K562 (cell line): ENCODE measurements at regions not wholly inside any gene's neighbourhood (a gene's known extent, or its start where the extent isn't known, plus 50 kb on each side); places are given as distances from the start of the nearest gene placed in this dataset.

ENCODE experiments used
- ATAC-seq: fragments of 200-7000 bp; cut with Tn5 transposase; 3 replicates; pipeline ENCODE4 v1.9.1; 2020; ENCODE audit warnings: moderate library complexity
- BruUV-seq: library from RNA; stranded (reverse); fragments of 400-500 nt; replicated peaks from 2 replicates; lab custom pipeline; 2021; lab: Mats Ljungman, UMichigan
- CTCF ChIA-PET: fragments of 300-600 bp; formaldehyde crosslinking; extraction: SDS; loops from one replicate; lab custom pipeline; 2021; ENCODE audit warnings: low intra/inter-chr PET ratio; lab: Yijun Ruan, JAX
- POLR2A ChIA-PET: fragments of 300-600, 350-650 bp; sonication (Branson Sonifier 250); formaldehyde crosslinking; extraction: SDS; loops from one replicate; lab custom pipeline; 2021; ENCODE audit warnings: antibody characterized with exemption, inconsistent platforms; lab: Yijun Ruan, JAX
- DNase-seq, 4 experiments: peaks; one replicate each; pipeline versions ENCODE4 v3.0.0 to v3.0.0-alpha.2; 2011 to 2018; ENCODE audit warnings: low spot score in 3 of 4, mixed read lengths in 3 of 4; ENCODE audit errors: extremely low read depth in 1 of 4
- FAIRE-seq: peaks from 2 replicates; lab custom pipeline; 2011; peaks lifted over from hg19 to GRCh38; lab: Jason Lieb, UNC
- H2AFZ ChIP-seq: 2 replicates; pipeline ENCODE4 v1.6.0; 2011; ENCODE audit warnings: low read depth, low read length, control low read depth, inconsistent platforms
- H3K27ac ChIP-seq: fragments of 200-600 bp; 3 replicates; pipeline ENCODE4 v1.8.0; 2011; ENCODE audit warnings: low read depth, mild to moderate bottlenecking, control low read depth, inconsistent platforms, low read length, moderate library complexity, mixed read lengths; ENCODE audit errors: extremely low read depth
- H3K27me3 ChIP-seq, 2 experiments: fragments of 300-600 bp in 1 of 2; 2 replicates in 1 of 2; 3 replicates in 1 of 2; pipeline versions ENCODE4 v1.6.0 to v1.8.0; 2011; ENCODE audit warnings: inconsistent platforms in 2 of 2, low read length in 2 of 2, mild to moderate bottlenecking in 1 of 2, mixed read lengths in 1 of 2, moderate library complexity in 1 of 2; ENCODE audit not compliant: control insufficient read depth in 2 of 2, insufficient read depth in 2 of 2
- H3K36me3 ChIP-seq: fragments of 300-600 bp; 3 replicates; pipeline ENCODE4 v1.8.0; 2011; ENCODE audit warnings: mild to moderate bottlenecking, low read length, inconsistent platforms; ENCODE audit not compliant: control insufficient read depth, insufficient read depth
- H3K4me1 ChIP-seq, 2 experiments: fragments of 200-600 bp in 1 of 2; replicated peaks in 1 of 2; 2 replicates in 1 of 2; 3 replicates in 1 of 2; pipeline versions ENCODE4 v1.5.1 to v1.8.0; 2011; ENCODE audit warnings: inconsistent platforms in 2 of 2, low read length in 2 of 2, mild to moderate bottlenecking in 1 of 2, mixed read lengths in 1 of 2, moderate library complexity in 1 of 2; ENCODE audit not compliant: control insufficient read depth in 2 of 2, insufficient read depth in 2 of 2
- H3K4me2 ChIP-seq: 2 replicates; pipeline ENCODE4 v1.6.1; 2011; ENCODE audit warnings: low read length, control low read depth, inconsistent platforms, mixed read lengths; ENCODE audit not compliant: insufficient read depth
- H3K4me3 ChIP-seq: fragments of 200-600 bp; sonication (generic), shearing (Covaris generic); 2 replicates; pipeline ENCODE4 v1.5.1; 2016; ENCODE audit warnings: control low read depth, inconsistent platforms
- H3K79me2 ChIP-seq: fragments of 200-600 bp; 3 replicates; pipeline ENCODE4 v1.8.0; 2011; ENCODE audit warnings: low read length, inconsistent platforms; ENCODE audit not compliant: control insufficient read depth, insufficient read depth
- H3K9ac ChIP-seq, 2 experiments: 2 replicates each; pipeline versions ENCODE4 v1.6.0 to v1.6.1; 2011; ENCODE audit warnings: low read depth in 2 of 2, low read length in 2 of 2, control low read depth in 1 of 2, inconsistent platforms in 1 of 2, mild to moderate bottlenecking in 1 of 2, mixed read lengths in 1 of 2; ENCODE audit not compliant: insufficient read depth in 1 of 2
- H3K9me1 ChIP-seq: one replicate; pipeline ENCODE4 v1.6.0; 2011; ENCODE audit warnings: inconsistent platforms, mild to moderate bottlenecking, low read length, moderate library complexity; ENCODE audit not compliant: control insufficient read depth, insufficient read depth
- H3K9me3 ChIP-seq: replicated peaks from 2 replicates; pipeline ENCODE4 v1.5.1; 2011; ENCODE audit warnings: low read depth, low read length, inconsistent platforms; ENCODE audit not compliant: control insufficient read depth, insufficient read depth
- H4K20me1 ChIP-seq: replicated peaks from 2 replicates; pipeline ENCODE4 v1.6.1; 2011; ENCODE audit warnings: low read length, inconsistent platforms, mixed read lengths; ENCODE audit not compliant: control insufficient read depth, insufficient read depth
- GABPB2 ChIP-seq: fragments of 250-450 bp; sonication (Bioruptor Pico); conservative IDR thresholded peaks from 2 replicates; pipeline ENCODE4 v1.5.1; 2021; ENCODE audit warnings: mild to moderate bottlenecking
- RBM25 ChIP-seq: fragments of 200-400 bp; formaldehyde crosslinking; IDR thresholded peaks from 2 replicates; pipeline ENCODE4 v1.6.1; 2018; ENCODE audit warnings: low read length, low read depth, moderate library complexity; ENCODE audit not compliant: severe bottlenecking
- RREB1 ChIP-seq: fragments of 250-450 bp; sonication (Bioruptor Pico); IDR thresholded peaks from 2 replicates; pipeline ENCODE4 v1.4.0; 2020
- THRB ChIP-seq: fragments of 450-650 bp; formaldehyde crosslinking; conservative IDR thresholded peaks from 2 replicates; pipeline ENCODE4 v1.4.0; 2022; ENCODE audit warnings: mild to moderate bottlenecking, missing genetic modification characterization
- ZKSCAN8 ChIP-seq: fragments of 200-800 bp; sonication (Bioruptor generic); IDR thresholded peaks from 2 replicates; pipeline ENCODE4 v1.6.1; 2016; ENCODE audit warnings: missing genetic modification characterization, missing compliant biosample characterization
- ZNF134 ChIP-seq: fragments of 250-450 bp; sonication (Bioruptor Pico); conservative IDR thresholded peaks from 2 replicates; pipeline ENCODE4 v1.4.0; 2020
- ZNF232 ChIP-seq: sonication (generic); formaldehyde crosslinking; IDR thresholded peaks from 2 replicates; pipeline ENCODE4 v1.8.0; 2022; ENCODE audit warnings: mild to moderate bottlenecking, missing genetic modification reagents
- WGBS: fragments of 100-300 bp; shearing (Covaris generic); methylation state at CpG from one replicate; pipeline ENCODE4 v1.1.6; 2016; ENCODE audit warnings: low coverage, mixed read lengths; ENCODE audit not compliant: insufficient coverage; ENCODE audit errors: missing lambda C conversion rate; 5-methylcytosine and 5-hydroxymethylcytosine counted together
- in situ Hi-C: fragments of 300-500 bp; cut with MboI; formaldehyde crosslinking; loops from 4 replicates; pipeline ENCODE4 v1.15.0; 2018; ENCODE audit warnings: inconsistent platforms, mixed read lengths
- intact Hi-C: fragments of 100-400 bp; cut with micrococcal nuclease; formaldehyde crosslinking; loops from 2 replicates; pipeline ENCODE4 v1.14.2; 2022

GRCh38 chr2:234189230-234189629, 138.7 kb downstream of the SPP2 start (continued):
- TF ChIP-seq RREB1 (CRISPR knock-in tag): no peak

GRCh38 chr2:234187646-234188174, 137.2 kb downstream of the SPP2 start:
- no peak for FAIRE-seq
- BruUV-seq: no TSS peak
- WGBS: 0% methylated on average over 2 of the region's 2 CpGs
- TF ChIP-seq ZNF134 (no peak), THRB (CRISPR knock-in tag) (no peak), ZNF232 (CRISPR knock-in tag) (no peak), ZKSCAN8 (CRISPR knock-in tag) (no peak), RBM25 (no peak), GABPB2 (CRISPR knock-in tag) (no peak)
- no peak overlapping the region for H3K4me2 ChIP-seq
- H3K79me2 ChIP-seq: no peaks in the 10 kb centered on the region
- no peak overlapping the region for H2AFZ ChIP-seq
- ChIA-PET POLR2A (no interaction called here), CTCF (no interaction called here)
- H3K36me3 ChIP-seq: no peaks in the 10 kb centered on the region
- no peak overlapping the region for H3K9ac ChIP-seq
- no peaks in the 10 kb centered on the region for H3K9me3 ChIP-seq
- DNase-seq: no peak
- no peaks in the 10 kb centered on the region for H3K4me1 ChIP-seq
- intact Hi-C loops (no loop called here), in situ Hi-C loops (no loop called here)
- no peaks in the 10 kb centered on the region for H4K20me1 ChIP-seq
- H3K4me3 ChIP-seq: no peak overlapping the region
- H3K27me3 ChIP-seq: no peaks in the 10 kb centered on the region
- H3K27ac ChIP-seq: no peak overlapping the region
- H3K9me1 ChIP-seq: no peaks in the 10 kb centered on the region
- no peak for ATAC-seq
